ENCODE measurements at regions not wholly inside any gene's neighbourhood (a gene's known extent, or its start where the extent isn't known, plus 50 kb on each side); places are given as distances from the start of the nearest gene placed in this dataset.

DNA sequence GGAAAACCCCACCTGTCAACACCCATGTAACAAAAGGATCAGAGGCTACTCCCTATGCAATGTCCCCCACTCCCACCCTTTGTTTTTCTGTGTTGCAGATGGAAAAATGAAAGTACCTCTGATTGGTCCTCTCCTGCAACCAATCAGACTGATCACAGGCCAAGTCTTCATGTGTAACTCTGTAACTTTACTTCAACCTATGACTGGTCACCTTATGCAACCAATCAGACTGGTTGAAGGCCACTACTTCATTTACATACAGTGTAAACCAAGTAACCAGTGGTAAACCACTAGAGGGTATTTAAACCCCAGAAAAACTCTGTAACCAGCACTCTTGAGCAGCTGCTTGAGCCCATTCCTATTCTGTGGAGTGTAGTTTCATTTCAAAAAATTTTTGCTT, 266.3 kb upstream of the OLFM3 start:
- TF ChIP-seq POLR2A (IDR thresholded peaks at IDR 0.05) = no peak
- TF ChIP-seq, protein P1, sequence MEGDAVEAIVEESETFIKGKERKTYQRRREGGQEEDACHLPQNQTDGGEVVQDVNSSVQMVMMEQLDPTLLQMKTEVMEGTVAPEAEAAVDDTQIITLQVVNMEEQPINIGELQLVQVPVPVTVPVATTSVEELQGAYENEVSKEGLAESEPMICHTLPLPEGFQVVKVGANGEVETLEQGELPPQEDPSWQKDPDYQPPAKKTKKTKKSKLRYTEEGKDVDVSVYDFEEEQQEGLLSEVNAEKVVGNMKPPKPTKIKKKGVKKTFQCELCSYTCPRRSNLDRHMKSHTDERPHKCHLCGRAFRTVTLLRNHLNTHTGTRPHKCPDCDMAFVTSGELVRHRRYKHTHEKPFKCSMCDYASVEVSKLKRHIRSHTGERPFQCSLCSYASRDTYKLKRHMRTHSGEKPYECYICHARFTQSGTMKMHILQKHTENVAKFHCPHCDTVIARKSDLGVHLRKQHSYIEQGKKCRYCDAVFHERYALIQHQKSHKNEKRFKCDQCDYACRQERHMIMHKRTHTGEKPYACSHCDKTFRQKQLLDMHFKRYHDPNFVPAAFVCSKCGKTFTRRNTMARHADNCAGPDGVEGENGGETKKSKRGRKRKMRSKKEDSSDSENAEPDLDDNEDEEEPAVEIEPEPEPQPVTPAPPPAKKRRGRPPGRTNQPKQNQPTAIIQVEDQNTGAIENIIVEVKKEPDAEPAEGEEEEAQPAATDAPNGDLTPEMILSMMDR (IDR thresholded peaks at IDR 0.05) = no peak
